Ovary (tissue), 3 donors: ENCODE measurements at regions not wholly inside any gene's neighbourhood (a gene's known extent, or its start where the extent isn't known, plus 50 kb on each side); places are given as distances from the start of the nearest gene placed in this dataset.

Source experiments
- CTCF ChIP-seq, 3 donors: fragments of 450-650 bp in 2 of 3; fragments of 200-600 bp in 1 of 3; IDR thresholded peaks; one replicate each; pipeline versions ENCODE4 v1.5.1 to v1.8.0; 2016 to 2022; ENCODE audit warnings: antibody characterized with exemption in 3 of 3, mild to moderate bottlenecking in 1 of 3
- EP300 ChIP-seq: sonication (generic); formaldehyde crosslinking; IDR thresholded peaks from one replicate; pipeline ENCODE4 v1.6.1; 2017; ENCODE audit warnings: antibody characterized with exemption
- POLR2A ChIP-seq: fragments of 450-650 bp; IDR thresholded peaks from one replicate; pipeline ENCODE4 v1.6.1; 2017; ENCODE audit warnings: antibody characterized with exemption, mild to moderate bottlenecking, moderate library complexity
- donor health status: DM: no; HTN: no; CAD: no.

DNA sequence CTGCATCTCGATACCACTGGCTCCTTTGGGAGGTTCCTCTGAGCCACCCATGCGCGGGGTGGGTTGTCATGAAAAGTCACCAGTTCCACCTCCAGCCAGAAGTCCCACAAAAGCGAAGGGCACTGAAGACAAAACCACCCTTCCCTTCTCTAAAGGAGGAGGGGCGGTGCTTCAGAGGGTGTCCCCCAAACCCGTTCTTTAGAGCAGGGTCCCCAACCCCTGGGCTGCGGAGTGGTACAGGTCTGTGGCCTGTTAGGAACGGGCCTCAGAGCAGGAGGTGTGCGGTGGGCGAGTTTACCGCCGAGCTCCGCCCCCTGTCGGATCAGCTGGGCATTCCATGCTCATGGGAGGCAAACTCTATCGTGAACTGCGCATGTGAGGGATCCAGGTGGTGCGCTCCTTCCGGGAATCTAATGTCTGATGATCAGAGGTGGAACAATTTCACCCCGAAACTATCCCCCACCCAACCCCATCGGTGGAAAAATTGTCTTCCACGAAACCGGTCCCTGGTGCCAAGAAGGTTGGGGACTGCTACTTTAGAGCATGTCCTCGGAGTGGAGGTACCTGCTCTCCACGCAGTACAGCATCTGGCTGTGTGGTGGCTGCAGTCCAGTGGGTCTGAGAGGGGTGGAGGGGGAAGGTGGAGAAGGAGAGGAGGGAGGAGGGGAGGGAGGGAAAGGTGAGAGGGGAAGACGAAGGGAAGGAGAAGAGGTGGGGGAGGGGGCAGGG, 72.9 kb upstream of the SEPTIN5 start:
- TF ChIP-seq EP300 (no peak), CTCF (IDR thresholded peaks at IDR 0.05) (no peak), POLR2A (no peak)
